ENCODE measurements at regions not wholly inside any gene's neighbourhood (a gene's known extent, or its start where the extent isn't known, plus 50 kb on each side); places are given as distances from the start of the nearest gene placed in this dataset.

GRCh38 chr7:12833829-12834228 is 146.4 kb downstream of the ARL4A start:
- TF ChIP-seq POLR2A (IDR thresholded peaks at IDR 0.05; ENCODE audit: low read depth, low read length) (no peak), TAF1 (IDR thresholded peaks at IDR 0.05; ENCODE audit: borderline replicate concordance, low read depth, low read length) (no peak)

Measured in GM12892 (cell line).